DMS153 treated with DMSO at 0.1 percent for 48 hours (cell line): ENCODE measurements at regions not wholly inside any gene's neighbourhood (a gene's known extent, or its start where the extent isn't known, plus 50 kb on each side); places are given as distances from the start of the nearest gene placed in this dataset.

Source experiments
- DNase-seq: peaks from one replicate; lab custom pipeline; 2025; ENCODE audit not compliant: unreplicated experiment; lab: John Stamatoyannopoulos, UW

DNA sequence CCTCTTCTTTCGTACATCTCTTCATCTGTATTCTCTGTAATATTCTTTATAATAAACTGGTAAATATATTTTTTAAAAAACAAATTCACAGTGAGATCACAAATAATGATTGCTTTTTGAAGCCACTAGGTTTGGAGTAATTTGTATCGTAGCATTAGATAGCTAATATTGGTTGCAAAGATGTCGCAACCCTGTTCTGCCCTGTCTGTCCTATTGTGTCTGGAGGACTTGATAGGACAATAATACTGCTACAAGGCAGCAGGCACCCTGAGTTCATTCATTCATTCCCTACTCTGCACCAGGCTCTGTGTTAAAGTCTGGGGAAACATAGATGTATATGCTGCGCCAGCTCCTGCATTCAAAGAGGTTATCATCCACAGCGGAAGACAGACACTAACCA is 206.7 kb upstream of the KLF4 start:
- DNase-seq: no peak

DNA sequence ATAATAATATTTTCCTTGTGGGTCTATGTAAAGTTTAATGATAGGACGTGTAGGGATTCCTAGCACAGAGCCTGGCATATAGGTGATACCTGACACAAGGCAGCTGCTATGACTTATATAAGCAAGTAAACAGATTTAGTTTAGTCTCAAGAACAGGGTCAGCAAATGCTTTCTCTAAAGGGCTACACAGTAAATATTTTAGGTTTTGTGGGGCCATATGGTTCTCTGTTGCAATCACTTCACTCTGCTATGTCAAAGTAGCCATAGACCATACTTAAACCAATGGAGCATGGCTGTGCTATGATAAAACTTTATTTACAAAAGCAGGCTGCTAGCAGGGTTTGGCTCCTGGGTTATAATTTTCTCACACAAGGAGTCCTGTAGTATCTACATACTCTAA is 204.8 kb upstream of the KLF4 start:
- no peak for DNase-seq

GRCh38 chr9:107693625-107694326 is 204.2 kb upstream of the KLF4 start:
- no peak for DNase-seq

- DNase-seq: no peak
These were observed 202.1 kb upstream of the KLF4 start for GRCh38 chr9:107691664-107692063.

GRCh38 chr9:107690021-107690420 is 200.5 kb upstream of the KLF4 start:
- DNase-seq: no peak

GRCh38 chr9:107688728-107689127 is 199.2 kb upstream of the KLF4 start:
- no peak for DNase-seq

DNA sequence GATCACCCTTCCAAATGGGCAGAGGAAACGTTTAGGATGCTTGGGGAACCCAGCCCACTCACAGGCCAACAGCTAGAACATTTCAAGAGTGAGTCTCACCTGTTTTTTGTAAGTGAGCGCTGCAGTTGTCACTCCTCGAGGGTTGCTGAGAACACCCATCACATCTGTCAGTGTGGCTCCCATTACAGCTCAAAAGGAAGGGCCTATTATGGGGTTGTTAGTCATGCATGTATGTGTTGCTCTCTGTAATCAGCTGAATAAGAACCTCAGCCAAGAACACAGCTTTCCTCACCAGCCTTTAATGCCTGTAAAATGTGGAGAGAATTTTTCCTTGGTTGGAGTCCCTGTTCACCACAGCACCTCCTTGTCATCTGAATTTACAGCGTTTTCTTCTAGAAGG is 196.3 kb upstream of the KLF4 start:
- no peak for DNase-seq

- DNase-seq: no peak
These were observed 195.8 kb upstream of the KLF4 start for GRCh38 chr9:107685376-107685775.

GRCh38 chr9:107684224-107684623 is 194.7 kb upstream of the KLF4 start:
- no peak for DNase-seq

DNA sequence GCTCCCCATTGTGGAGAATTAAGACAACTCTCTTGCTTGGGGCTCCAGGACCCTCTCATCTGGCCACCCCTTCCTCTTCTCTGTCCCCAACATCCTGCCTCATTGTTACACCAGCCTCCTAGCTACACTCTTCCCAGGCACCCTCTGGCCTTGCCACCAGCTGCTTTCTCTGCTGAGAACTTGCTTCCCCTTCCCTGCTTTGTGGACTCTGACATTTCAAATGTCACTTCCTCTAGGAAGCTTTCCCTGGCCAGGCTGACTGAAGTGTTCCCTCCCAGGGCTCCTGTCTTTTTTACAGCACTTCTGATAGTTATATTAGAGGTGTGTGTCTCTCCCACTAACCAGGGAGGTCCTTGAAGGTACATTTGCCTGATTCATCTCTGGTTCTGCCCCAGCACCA is 194.0 kb upstream of the KLF4 start:
- no peak for DNase-seq

DNA sequence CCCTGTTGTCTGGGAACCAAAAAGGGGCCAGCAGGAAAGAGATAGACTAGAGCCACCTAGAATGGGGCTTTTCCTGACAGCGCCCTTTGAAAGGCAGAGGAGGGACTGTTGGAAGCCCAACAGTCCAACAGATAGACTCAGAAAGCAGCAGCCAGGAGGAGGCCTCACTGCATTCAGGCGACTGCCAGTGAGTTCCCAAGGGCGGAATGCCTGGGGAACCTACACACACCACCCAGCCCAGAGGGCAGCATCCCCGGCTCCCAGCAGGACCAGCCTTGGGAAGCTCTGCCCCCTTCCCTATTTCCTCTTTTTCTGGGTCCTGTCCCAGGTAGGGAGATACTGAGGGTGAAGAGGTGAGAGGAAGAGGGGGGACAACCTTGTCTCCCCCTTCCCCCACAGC is 192.4 kb upstream of the KLF4 start:
- DNase-seq: no peak

DNA sequence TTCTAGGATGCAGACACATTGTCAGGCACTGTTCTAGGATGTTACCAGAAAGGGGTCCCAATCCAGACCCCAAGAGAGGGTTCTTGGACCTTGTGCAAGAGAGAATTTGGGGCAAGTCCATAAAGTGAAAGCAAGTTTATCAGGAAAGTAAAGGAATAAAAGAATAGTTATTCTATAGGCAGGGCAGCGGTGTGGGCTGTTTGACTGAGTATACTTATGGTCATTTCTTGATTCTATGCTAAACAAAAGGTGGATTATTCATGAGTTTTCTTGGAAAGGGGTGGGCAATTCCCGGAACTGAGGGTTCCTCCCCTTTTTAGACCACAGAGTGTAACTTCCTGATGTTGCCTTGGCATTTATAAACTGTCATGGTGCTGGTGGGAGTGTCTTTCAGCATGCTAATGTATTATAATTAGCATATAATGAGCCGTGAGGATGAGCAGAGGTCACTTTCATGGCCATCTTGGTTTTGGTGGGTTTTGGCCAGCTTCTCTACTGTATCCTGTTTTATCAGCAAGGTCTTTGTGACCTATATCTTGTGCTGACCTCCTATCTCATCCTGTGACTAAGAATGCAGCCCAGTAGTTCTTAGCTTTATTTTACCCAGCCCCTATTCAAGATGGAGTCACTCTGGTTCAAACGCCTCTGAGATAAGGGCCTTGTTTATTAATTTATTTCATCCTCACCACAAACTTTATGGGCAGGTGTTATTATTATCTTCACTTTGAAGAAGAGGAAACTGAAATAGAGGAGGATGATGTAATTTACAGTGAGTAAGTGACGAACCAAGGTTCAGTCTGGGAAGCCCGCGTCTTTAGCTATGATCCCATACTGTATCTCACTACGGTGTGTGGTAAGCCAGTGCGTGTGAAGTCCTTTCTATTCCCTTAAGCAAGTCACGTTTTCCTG is 186.0 kb upstream of the KLF4 start:
- DNase-seq: no peak

DNA sequence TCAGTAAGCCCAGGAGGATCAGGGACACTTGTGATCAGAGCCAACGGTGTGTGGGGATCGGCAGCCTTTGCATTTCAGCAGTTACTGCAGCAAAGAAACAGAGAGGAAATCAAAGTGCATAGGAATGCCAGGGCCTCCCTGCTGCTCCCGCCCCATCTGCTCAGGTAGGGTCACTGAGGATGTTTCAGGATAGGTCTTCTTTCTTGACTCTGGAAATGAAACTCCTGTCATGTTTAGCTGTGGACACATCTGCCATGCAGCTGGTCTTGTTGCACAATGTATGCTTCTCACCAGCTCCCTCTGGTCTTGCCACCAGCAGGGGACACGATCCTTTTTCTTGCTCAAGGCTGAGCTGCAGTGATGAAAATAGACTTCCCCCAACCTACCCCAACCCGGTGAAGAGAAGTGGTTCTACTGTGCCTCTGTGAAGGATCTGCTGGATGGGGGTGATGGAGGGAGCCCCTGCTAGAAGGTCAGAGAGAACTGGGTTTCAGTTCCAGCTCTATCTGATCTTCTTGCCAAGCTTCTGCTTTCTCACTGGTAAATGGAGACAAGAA is 185.2 kb upstream of the KLF4 start:
- no peak for DNase-seq

DNA sequence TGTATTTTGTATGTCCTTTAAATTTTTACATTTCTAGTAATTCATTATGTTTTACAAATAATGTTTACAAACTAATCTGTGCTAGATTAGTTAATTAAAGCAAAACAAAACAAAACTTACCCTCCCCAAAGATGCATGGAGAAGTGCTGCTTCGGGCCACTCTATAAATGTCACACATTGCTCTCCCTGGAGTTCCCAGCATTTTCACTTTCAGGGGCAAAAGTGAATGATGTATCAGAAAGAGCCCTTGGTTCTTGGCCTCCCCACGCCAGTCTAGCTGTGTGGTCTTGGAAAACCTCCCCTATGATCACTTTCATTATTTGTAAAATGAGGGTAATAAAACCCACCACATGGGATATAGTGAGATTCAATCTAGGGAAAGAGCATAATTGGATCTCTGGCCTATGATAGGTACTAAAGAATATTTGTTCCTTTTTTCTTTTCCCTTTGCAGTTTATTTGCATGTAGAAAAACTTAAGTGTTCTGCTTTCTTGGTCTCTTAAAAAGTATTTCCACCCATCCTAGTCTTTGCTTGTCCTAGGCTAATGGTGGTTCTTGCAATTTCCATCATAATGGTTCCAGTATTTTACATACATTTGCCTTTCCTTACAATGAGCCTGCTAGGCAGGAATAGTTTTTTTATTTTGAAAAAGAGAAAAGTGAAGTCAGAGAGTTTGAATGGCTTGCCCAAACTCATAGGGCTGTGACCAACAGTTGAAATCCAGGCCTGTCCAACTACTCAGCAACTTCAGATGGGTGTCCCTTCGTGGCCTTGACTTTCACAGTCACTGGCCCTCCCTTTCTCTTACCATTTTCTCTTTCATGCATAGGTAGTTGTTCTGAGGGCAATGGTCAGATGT is 184.5 kb upstream of the KLF4 start:
- no peak for DNase-seq

- no peak for DNase-seq
These were observed 182.0 kb upstream of the KLF4 start for GRCh38 chr9:107671588-107671987.

DNA sequence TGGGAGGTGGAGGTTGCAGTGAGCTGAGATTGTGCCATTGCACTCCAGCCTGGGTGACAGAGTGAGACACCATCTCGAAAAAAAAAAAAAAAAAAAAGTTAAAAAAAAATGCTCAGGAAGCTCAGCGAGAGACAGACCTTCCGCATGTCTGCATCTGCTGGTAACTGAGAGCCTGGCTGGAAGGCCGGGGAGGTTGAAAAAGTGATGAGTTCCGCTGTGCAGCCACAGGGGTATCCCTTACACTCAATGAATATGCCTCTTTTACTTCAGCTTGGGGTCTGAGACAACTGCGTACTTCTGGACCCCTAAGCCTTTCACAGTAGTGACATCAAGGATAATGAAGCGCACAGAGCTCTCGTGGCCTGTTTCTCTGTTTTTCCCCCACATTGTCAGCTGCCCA is 179.9 kb upstream of the KLF4 start:
- no peak for DNase-seq

DNA sequence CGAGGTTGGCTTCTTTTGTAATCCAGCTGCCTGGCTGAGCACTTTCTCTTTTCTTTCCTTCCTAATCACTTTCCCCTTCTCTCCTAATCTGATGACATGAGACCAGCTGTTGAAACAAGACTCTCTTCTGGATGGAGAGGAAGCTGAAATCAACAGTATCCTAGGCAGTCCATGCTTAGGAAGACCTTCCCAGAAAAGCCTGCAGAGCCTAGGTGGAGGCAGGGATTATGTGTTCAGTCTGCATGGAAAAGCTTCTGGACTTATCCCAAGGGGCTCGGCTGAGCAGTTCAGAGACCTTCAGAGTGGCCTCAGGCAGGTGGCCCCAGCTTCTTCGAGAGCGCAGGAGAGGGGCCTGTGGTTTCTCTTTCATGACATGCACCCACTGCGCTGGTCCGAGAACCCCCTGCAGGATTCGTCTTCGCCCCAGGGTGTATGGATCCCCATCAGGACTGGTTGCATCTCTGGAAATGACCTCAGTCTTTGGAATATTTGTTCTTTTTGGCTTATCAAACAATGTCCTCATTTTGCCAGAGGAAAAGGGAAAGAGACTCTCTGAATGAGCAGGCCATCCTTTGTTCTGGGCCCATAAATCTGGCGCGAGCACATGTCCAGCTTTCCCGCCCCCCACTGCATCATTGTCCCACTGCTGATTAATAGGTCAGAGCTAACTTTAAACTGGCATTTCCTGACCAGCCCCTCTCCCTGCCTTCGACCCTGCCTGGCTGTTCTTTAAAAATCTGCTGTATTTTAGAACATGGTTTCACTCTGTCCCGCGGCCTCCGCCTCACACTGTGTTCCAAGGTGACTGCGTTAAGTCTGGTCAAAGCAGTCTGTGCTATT is 177.9 kb upstream of the KLF4 start:
- no peak for DNase-seq

GRCh38 chr9:107665057-107665456 is 175.5 kb upstream of the KLF4 start:
- DNase-seq: no peak

DNA sequence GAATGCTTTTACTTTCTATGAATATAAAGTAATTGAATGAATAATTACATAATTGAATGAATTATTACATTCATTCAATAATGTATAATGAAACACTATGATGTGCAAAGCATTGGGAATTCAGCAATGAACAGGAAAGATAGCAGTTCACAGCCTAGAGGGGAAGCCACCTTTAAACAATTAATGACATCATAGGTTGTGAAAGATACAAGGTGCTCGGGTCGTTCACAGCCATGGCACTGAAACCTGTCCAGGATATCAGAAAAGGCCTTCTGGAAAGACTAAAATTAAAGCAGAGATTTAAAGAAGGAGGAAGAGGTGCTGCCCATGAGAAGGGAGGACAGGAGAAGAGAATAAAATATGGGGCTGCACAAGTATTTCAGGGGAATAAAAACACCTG is 171.4 kb upstream of the KLF4 start:
- DNase-seq: no peak

DNA sequence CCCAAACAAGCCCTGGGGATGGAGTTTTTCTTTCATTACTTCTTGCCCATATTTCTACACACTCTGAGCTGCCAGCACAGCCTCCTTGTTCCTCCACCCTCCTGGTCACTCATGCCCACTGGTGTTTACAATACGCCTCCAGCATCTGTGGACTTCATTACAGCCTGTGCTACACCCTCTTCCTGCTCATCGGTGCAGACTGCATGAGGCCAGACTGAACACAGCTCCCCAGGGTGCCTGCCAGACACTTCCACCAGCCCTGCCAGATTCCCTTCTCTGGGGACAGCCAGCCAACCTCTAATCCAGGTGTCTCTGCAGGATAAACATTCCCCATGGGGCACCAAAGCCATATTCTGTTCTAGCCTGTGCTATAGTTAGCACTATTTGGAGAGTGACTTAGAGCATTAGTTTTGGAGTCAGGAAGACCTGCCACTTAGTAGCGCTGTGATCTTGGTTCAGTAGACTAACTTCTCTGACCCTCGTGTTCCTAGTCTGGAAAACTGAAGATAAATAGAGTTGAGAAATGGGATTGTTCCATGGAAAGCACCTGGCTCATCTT is 163.8 kb upstream of the KLF4 start:
- peak; percentile 30 for DNase-seq
